ENCODE measurements at regions not wholly inside any gene's neighbourhood (a gene's known extent, or its start where the extent isn't known, plus 50 kb on each side); places are given as distances from the start of the nearest gene placed in this dataset.

DNA sequence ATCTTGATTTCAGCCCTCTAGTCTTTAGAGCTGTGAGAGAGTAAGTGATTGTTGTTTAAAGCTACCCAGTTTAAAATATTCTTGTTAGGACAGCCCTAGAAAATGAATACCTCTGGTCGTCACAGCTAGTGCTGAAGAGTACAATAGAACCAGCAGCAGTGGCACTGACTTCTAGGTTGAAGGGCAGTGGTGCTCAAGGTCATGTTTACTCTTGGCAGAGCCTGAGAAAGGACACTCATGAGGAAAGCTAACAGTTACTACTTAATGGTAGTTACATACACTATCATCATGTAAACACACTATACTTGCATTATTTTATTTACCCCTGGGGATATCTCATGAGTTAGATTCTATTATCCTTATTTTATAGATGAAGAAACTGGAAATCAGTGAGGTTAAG lies 323.0 kb downstream of the SH2D4B start:
- DNase-seq (ENCODE audit: low spot score) = no peak

DNA sequence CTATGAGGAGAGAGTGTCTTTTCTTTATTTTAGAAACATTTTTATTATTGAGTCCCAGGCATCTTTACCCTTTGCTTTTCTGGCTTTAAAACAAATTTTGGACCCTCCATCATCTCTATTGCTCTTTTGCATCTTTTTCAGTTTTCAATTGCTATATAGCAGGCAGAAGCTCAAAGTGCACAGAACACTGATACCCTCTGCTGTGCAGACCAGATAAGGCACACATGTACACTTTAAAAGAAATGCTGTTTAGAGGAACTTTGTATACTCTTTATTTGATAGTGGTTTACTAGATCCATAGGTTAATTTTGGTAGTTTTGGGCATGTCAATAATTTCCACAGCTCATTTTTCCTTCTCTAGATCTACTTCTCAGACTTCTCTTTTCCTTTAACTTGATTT lies 324.2 kb downstream of the SH2D4B start:
- DNase-seq (ENCODE audit: low spot score) = no peak

DNA sequence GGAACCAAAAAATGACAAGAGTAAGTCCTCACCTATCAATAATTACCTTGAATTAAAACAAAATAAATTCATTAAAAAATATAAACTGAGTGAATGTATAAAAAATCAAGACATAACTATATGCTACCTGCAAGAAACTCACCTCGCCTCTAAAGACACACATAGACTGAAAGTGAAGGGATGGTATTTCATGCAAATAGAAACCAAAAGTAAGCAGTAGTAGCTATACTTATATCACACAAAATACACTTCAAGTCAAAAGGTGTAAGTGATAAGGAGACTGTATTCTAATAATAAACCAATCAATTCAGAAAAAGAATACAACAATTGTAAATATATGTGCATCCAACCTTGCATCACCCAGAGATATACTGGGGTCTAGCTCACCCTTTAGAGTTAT lies 332.6 kb downstream of the SH2D4B start:
- no peak for DNase-seq (ENCODE audit: low spot score)

DNA sequence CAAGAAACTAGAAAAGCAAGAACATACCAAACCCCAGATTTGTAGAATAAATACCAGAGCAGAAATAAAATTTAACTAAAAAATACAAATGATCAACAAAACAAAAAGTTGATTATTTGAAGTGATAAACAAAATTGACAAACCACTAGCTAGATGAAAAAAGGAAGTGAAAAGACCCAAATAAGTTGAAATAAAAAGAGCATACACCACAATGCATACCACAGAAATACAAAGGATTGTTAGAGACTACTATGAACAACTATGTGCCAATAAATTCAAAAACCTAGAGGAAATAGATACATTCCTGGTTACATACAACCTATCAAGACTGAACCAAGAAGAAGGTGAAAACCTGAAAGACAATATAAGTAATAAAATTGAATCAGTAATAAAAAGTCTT lies 333.4 kb downstream of the SH2D4B start:
- no peak for DNase-seq (ENCODE audit: low spot score)

DNA sequence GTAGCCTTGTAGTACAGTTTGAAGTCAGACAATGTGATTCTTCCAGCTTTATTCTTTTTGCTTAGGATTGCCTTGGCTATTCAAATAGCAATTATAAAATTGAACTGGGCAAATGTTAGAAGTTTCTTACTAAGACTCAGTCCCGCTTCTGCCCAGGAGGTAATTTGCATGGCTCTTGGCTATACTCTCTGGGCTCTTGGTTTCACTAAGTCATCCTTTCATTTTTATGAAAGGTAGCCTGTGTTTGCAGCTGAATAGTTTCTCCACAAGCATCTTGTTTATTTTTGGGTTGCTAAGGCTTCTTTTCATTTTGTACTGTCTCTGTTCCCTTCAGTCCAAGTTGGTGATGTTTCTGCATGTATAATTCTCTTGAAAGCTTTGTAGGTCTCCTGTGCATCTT lies 340.6 kb downstream of the SH2D4B start:
- no peak for DNase-seq (ENCODE audit: low spot score)

DNA sequence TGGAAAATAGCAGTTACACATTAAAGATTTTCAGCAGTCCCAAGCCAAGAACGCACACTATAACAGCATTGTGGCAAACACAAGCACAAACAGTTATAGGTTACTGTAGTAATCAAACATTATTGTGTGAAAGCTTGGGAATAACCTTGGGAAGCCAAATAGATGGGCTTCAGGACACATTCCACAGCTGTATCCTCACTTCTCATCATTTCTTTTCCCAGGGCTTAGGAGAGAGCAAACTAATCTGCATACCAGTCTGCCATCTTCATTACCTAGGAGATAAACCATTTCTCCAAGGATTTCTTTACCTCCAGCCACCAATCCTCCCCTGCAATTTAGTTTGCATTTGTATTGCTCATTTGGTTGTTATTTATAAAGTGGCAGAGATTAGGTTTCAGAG lies 352.4 kb downstream of the SH2D4B start:
- no peak for DNase-seq (ENCODE audit: low spot score)

DNA sequence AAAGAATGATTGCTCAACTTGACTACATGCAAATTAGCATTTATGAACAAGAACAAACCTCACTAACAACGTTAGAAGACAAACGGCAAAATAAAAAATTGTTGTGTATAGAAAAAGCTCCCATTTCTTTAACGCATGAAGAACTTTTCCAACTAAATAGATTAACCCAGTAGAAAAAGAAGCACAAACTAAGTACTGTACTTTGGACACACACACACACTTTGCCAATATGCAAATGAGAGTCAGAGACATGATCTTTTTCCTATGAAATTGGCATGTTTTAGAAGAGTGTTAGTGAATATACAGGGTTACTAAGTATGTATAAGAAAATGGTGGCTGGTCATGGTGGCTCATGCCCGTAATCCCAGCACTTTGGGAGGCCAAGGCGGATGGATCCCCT lies 355.6 kb downstream of the SH2D4B start:
- DNase-seq (ENCODE audit: low spot score) = no peak

DNA sequence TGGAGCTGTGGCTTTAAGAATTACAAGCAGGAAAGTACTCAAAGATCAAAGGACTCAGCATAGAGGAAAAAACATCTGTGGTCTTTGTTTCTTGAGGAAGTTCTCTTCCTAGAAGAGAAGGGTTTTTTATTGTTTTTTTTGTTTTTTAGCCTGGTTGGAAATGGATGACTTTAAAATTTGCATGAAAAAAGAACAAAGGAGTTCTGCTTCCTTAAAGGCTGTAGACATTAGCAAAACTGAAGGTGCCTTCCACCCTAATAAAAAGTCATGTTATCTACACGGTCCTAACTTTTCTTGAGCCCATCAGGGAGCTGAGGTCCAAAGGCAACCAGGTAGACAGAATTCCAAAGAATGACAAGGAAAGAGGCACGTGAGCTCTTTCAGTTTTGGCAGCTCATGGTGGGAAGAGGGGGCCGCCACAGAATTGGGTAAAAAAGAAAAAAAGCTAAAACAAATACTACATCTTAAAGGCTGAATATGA lies 356.6 kb downstream of the SH2D4B start:
- no peak for DNase-seq (ENCODE audit: low spot score)

DNA sequence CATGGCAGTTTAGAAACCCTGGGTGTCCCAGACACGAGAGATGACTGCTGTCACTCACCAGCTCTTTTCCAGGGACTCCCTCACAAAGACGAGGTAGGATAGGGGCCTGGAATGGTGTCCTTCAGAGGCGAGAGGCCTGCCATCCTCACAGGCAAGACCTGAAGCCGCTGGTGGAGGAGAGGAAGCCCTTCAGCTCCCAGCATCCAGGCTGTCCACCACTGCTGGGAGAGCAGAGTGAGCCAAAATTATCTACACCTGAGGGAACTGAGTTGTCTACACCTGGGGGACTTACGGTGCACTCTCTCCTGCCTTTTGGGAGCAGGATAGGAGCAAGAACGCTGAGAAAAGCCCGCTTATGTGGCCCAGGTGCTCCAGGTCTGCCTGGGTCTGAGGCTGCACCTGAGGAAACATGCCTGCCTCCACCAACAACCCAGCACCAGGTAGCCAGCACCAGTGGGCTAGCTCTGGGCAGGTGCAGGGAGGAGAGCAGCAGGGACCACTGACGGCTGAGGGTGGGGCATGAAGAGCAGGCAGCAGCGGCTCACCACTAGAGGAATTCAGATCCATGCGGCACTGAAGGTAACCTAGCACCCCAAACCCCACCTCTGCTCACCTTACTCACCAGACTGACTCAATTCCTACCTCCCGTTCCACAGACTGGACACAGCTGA lies 357.2 kb downstream of the SH2D4B start:
- DNase-seq (ENCODE audit: low spot score) = no peak

DNA sequence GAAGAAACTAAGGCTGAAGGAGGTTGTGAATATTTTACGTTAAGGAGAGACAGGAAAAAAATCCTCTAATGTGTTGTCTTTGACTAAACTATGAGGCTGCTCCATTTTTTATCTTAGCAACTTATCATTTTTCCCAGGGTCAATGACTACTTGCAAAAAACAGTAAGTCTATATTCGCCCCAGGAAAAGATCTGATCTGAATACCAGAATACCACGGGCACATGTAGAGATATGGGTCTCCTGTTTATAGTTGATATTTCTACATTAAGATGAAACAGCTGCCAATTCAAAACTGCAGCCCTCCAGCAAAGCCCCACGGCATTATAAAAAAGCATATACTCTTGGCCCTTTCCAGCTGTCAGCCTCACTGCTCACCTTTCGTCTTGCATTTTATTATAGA lies 358.4 kb downstream of the SH2D4B start:
- no peak for DNase-seq (ENCODE audit: low spot score)

DNA sequence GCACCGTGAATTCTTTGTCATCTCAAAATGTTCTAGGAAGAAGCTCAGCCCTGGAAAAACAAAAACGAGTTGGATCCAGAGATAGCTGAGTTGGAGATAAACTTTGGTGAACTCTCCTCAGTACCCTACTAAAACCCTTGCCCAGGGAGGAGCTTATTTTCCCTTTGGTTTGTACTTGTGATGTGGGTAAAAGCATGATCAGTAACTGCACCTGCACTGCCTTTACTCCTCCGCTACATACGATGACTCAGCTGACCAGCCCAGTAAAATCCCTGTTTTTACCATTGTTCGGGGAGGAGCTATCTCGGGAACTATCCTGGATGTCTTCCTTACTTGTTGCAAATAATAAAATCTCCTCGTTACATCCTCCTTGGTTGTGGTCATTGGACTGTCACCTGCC lies 359.3 kb downstream of the SH2D4B start:
- DNase-seq (ENCODE audit: low spot score) = no peak

DNA sequence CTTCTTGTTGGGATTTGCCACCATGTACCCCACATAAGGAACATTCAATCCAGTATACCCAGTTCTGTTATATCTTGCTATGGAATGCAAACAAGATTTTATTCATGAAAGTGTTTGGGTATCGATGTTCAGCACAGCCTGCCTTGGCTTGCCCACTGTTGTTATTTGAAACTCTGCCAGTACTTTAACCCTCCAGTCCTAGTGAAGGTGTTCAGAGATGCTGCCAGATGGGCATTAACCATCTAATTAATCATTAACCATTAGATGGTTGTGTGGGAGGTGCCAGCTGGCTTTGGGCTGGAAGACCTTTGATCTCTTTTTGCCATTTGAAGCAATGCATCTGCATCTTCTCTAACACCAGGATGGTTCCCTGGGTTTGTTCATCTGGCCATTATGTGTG lies 363.0 kb downstream of the SH2D4B start:
- no peak for DNase-seq (ENCODE audit: low spot score)

DNA sequence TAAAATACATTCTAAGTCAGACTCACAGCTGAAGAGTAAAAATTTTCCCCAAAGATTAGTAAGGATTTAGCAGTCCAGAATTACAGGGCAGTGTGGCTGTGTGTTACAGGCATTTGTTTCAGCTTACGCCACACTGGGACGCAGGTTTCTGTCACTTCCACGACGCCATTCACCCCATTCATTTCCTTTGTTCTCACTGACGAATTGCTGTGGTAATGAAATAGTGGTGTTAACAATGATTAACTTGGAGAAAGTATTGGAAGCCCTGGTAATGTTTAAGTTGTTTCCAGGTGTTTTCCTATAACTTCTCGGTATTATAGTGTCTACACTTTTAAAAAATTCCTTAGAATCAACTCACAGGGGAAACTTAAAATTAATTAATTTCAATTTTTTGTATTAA lies 370.9 kb downstream of the SH2D4B start:
- DNase-seq (ENCODE audit: low spot score) = no peak

DNA sequence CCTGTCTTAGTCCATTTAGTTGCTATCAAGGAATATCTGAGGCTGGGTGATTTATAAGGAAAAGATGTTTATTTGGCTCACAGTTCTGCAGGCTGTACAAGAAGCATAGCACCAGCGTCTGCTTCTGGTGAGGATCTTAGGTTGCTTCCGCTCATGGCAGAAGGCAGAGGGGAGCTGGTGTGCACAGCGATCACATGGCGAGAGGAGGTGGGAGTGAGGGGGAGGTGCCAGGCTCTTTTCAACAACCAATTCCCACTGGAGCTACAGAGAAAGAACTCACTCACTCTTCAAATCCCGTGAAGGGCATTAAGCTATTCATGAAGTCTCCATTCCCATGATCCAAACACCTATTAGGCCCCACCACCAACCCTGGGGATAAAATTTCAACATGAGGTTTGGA lies 371.6 kb downstream of the SH2D4B start:
- no peak for DNase-seq (ENCODE audit: low spot score)

DNA sequence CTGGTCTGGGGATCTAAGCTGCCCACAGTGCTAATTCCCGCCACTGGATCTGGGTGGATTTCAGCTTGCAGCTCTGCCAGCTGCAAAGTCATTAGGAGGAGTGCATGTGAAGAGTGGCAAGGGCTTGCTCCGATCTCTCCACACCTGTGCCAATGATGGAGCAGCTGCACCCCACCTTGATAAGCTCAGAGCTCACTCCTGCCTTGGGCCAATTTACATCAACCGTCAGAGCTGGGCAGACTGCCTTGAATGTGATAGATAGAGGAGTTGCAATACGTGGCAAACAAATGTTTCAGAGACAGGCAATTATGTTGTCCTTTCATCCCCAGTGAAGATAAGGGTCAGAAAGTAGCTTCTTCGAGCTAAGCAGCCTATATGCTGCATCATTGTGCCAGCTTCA lies 379.9 kb downstream of the SH2D4B start:
- no peak for DNase-seq (ENCODE audit: low spot score)

DNA sequence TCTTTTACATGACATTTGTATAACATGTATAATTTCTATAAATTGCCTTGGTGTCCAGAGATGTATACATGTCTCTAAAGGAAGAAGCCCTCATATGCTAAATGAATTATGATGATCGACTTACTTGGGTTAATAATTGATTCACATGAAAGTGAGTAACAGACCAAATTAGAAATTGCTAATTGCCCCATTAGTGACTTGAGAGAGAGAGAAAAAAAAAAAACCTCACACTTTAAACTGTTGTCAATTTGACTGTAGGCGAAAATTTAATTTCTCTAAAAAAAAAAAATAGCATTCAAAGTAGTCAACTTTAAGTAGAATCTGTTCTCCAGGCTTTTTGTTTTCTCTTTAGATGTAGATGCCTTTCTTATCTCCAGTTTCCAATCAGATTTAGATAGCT lies 383.3 kb downstream of the SH2D4B start:
- no peak for DNase-seq (ENCODE audit: low spot score)

DNA sequence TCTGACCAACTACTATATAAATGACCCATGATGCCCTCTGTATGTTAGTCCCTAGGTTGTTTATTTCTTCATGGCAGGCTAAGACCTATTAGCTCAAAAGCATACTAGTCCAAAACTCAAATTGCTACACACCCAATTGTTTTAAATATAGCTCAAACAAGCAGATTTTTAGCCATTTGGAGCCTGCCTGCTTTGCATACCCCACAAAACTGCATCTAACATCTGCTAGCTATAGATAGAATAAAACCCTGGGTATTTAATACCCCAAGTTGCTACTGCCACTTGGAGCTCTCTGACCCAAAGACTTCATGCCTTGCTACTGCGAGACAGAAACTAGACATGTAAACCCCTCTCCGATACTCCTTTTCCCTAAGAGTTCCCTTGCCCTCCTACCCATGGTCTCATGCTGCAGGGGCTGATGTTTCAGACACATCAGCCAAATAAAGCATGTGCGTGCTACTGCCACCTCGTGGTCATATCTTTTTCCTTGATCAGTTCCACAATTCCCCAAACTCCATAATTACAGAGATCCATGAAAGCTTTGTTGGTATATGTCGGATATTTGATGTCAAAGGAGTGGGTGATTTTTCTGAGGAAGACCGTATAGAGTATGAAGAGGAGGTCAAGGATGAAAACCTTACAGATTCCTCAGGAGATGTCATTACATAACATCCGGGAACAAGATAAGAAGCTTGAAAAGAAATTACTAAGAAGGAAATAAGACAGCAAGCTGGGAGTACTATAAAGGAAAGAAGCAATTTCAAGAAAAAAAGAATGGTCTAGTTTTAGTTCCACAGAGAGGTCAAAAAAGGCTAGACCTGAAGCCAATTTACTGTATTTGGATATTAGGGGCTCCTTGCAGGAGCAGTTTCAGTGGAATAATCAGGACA lies 386.6 kb downstream of the SH2D4B start:
- DNase-seq (ENCODE audit: low spot score) = peak; percentile 19

DNA sequence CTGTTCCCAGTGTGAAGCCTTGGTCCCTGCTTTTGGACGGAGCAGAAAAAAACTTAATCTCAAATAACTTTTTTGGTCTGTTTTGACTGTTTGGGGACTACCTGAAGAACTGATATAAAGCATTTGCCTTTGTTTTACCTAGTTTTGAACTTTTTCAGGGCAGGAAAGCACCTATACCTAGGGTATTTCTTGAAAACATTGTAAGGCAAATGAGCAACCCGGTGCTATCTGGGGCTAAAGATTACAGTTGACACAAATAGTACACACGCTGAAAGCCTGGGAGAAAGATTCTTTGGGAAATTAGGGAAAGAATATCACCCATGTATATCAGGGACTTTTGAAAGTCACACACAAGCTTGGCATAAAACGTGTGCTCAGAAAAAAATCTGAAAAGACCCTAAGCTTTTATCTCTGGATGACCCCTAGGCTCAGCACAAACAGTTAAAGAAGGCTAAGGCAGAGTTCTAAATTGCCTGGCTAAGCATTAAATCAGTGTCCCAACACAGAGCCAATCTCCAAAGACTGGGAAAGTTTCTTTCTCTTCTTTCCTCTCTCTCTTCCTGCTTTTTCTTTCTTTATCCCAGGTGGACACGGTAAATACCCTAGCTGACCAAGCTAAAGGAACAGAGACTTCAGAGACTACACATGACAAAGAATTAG lies 389.8 kb downstream of the SH2D4B start:
- DNase-seq (ENCODE audit: low spot score) = no peak

DNA sequence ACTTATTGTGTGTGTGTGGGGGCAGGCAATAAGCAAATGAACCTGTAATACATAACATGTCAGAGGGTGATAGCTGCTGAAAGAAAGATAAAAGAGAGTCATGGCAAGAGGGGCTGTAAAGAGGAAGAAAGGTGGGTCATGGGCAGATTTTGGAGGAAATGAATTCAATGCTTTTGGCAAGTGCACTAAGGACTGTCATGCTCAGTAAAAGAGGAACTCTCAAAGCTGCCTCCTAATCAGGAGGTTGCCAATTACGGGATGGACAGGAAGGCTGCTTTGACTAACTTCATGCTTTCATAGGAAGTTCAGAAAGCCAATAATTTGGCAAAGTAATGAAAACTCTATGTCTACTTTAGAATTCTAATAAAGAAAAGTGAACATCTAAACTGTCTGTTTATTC lies 401.2 kb downstream of the SH2D4B start:
- DNase-seq (ENCODE audit: low spot score) = no peak

DNA sequence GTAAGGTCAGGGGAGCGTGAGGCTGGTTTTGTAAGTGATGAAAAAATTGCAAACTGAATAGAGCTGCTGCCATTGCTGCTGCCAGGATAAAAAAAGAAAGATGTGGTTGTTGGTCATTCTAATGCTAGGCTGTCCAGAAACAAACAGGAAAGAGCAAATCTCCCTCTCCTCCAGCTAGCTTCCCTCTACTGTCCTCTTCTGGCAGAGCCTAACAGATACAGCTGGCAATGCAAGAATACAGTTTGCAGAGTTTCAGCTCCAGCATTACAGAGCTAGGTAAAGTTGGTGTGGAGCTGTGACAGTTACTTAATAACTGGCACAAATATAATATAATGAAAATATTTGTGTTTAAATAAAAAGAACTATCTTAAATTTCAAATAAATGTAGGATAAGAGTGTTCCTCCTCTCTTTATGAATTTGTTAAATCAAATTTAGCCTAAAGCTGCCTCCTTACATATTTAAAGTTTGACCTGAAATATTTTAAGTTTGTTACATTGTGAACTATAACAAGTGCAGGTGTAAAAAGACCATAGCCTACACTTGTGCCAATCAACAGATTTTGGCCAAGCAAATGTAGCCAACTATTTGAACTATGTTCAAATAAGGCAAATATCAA lies 407.7 kb downstream of the SH2D4B start:
- peak; percentile 21 for DNase-seq (ENCODE audit: low spot score)

DNA sequence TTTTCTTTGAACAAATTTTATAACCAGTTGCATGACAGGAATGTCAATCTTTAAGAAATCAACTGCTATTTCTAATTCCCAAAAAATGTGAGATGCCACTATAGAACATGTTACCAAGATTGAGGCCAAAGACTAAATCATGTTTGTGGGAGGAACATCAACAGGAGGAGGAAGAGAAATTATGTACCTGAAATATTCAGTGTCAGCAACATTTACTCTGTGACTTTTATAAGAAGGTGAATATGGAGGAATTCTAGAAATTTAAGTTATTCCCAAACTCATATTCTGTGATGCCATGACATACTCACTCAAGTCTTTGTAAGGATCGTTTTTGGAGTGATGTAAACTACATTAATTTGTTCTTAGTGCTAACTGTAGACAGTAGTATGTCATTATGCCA lies 408.4 kb downstream of the SH2D4B start:
- DNase-seq (ENCODE audit: low spot score) = no peak

DNA sequence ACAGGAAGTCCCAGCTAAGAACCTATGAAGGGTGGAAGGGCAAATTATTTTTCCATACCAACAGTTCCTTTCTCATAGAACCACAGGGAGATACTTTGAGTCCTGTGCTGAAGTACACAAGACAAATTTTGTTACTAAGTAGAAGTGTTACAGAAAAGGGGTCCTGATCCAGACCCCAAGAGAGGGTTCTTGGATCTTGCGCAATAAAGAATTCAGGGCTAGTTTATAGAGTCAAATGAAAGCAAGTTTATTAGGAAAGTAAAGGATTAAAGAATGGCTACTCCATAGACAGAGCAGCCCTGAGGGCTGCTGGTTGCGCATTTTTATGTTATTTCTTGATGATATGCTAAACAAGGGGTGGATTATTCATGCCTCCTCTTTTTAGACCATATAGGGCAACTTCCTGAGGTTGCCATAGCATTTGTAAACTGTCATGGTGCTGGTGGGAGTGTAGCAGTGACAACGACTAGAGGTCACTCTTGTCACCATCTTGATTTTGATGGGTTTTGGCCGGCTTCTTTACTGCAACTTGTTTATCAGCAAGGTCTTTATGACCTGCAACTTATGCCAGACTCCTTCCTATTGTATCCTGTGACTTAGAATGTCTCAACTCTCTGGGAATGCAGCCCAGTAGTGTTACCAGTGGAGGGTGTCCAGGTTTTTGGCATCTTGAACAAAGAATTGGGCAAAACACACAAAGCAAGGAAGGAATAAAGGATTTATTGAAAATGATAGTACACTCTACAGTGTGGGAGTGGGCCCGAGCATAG lies 409.4 kb downstream of the SH2D4B start:
- DNase-seq (ENCODE audit: low spot score) = no peak

Data from cerebellar cortex (tissue), 1 donor.